ENCODE measurements at regions not wholly inside any gene's neighbourhood (a gene's known extent, or its start where the extent isn't known, plus 50 kb on each side); places are given as distances from the start of the nearest gene placed in this dataset.

DNA sequence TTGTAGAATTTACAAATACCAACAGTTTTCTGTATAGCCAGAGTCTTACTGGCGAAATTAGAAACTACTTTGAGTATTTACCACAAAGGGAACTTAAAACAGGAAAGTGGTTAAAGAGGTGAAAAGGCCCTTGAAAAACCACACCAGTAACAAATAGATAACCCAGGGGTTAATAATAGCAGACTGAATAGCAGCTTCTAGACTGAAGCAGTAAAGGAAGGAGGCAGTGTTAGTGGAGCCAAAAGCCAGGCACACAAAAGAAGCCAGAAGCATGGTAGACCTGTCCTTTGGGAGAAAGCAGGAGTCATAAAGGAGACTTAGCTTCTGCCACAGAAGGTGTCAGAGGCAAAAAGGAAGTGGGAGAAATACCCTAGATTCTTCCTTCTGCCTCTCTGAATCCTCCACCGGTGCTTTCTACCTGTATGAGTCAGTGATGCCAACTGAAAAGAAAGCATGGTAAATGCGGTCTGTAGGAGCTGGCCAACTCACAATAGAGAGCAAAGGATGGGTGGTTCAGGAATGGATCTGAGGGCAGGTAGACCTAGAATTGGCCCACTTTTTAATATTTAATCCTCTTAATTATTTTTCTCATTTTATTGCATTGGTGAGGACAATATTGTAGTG, 97.3 kb downstream of the ARL6IP6 start:
- DNase-seq (ENCODE audit: low read depth) = no peak
- TF ChIP-seq, protein P1, sequence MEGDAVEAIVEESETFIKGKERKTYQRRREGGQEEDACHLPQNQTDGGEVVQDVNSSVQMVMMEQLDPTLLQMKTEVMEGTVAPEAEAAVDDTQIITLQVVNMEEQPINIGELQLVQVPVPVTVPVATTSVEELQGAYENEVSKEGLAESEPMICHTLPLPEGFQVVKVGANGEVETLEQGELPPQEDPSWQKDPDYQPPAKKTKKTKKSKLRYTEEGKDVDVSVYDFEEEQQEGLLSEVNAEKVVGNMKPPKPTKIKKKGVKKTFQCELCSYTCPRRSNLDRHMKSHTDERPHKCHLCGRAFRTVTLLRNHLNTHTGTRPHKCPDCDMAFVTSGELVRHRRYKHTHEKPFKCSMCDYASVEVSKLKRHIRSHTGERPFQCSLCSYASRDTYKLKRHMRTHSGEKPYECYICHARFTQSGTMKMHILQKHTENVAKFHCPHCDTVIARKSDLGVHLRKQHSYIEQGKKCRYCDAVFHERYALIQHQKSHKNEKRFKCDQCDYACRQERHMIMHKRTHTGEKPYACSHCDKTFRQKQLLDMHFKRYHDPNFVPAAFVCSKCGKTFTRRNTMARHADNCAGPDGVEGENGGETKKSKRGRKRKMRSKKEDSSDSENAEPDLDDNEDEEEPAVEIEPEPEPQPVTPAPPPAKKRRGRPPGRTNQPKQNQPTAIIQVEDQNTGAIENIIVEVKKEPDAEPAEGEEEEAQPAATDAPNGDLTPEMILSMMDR (IDR thresholded peaks at IDR 0.05; ENCODE audit: control insufficient read depth, extremely low read depth, insufficient read depth) = no peak
- H3K4me3 ChIP-seq (ENCODE audit: low read depth, low read length) = no peak overlapping the region

DNA sequence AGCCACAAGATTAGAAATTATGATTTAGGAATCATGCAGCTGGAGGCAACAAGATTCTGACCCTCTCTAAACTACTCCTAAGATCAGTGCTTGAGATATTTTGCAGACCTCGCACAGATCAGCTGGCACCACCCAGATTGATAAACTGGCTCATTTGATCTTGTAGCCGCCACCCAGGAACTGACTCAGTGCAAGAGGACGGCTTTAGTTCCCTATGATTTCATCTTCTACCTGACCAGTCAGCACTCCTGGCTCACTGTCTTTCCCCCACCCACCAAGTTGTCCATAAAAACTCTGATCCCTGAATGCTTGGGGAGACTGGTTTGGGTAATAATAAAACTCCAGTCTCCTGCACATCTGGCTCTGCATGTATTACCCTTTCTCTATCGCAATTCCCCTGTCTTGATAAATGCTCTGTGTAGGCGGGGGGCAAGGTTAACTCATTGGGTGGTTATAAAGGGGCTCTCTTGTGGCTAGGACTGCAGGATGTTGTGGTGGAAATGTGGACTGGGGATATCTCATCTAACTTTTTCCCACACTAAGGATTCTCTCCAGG, 96.1 kb downstream of the ARL6IP6 start:
- DNase-seq (ENCODE audit: low read depth) = no peak
- H3K4me3 ChIP-seq (ENCODE audit: low read depth, low read length) = no peak overlapping the region
- TF ChIP-seq, protein P1 (IDR thresholded peaks at IDR 0.05; ENCODE audit: control insufficient read depth, extremely low read depth, insufficient read depth) = no peak

DNA sequence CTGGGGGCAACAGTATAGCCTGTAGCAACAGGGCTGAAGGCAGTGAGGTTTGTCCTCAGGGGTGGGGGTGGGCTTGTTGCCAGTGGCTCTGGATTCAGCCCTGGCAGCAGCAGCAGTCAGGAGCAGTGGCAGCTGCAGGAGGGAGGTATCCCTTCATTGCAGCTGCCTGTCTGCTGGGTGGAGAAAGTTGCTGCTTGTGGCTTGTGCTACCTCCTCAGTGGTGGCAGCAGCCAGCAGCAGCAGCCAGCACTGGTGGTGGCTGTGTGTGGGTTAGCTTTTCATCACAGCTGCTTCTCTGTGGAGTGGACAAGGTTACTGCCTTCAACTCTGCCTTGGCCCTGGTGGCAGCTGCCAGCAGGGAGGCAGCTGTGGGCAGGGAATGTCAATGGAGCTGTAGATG, 94.9 kb downstream of the ARL6IP6 start:
- TF ChIP-seq, protein P1 (IDR thresholded peaks at IDR 0.05; ENCODE audit: control insufficient read depth, extremely low read depth, insufficient read depth) = no peak
- DNase-seq (ENCODE audit: low read depth) = no peak
- no peak overlapping the region for H3K4me3 ChIP-seq (ENCODE audit: low read depth, low read length)
